ENCODE measurements at regions not wholly inside any gene's neighbourhood (a gene's known extent, or its start where the extent isn't known, plus 50 kb on each side); places are given as distances from the start of the nearest gene placed in this dataset.

- TF ChIP-seq CTCF (IDR thresholded peaks at IDR 0.05) (no peak), POLR2A (IDR thresholded peaks at IDR 0.05) (no peak)
These were observed 283.4 kb downstream of the GPR37 start for GRCh38 chr7:124482229-124482628.
